HG03045 (cell line): ENCODE measurements at regions not wholly inside any gene's neighbourhood (a gene's known extent, or its start where the extent isn't known, plus 50 kb on each side); places are given as distances from the start of the nearest gene placed in this dataset.

Experiments
- ATAC-seq: cut with Tn5 transposase; IDR thresholded peaks from one replicate; pipeline ENCODE4 v1.9.1; 2021; ENCODE audit warnings: mild to moderate bottlenecking, moderate library complexity; ENCODE audit not compliant: unreplicated experiment

- ATAC-seq = no peak
Measured at GRCh38 chr5:2391021-2391420, 360.5 kb downstream of the IRX2 start.

GRCh38 chr5:2388571-2388970 lies 362.9 kb downstream of the IRX2 start:
- no peak for ATAC-seq

GRCh38 chr5:2387634-2388325 lies 363.7 kb downstream of the IRX2 start:
- ATAC-seq = no peak

- no peak for ATAC-seq
Measured at GRCh38 chr5:2387250-2387633, 364.2 kb downstream of the IRX2 start.

DNA sequence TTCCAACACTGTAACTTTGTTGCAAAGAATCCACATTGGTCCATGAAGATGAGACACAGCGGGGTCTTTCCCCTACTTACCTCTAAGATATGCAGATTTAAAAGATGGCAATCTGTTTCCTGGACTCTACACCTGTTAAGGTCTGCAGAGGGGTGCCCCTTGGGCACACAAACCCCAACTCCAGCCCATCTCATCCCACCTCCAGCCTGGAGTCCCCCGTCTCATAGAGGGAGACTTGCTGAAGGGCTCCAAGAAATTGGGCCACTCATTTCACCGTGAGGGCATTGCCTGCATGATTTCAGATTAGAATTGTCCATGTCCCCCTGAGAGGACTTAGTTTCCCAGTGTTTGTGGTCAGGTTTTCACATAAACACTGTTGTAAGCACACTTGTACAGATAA lies 365.7 kb downstream of the IRX2 start:
- ATAC-seq = no peak

DNA sequence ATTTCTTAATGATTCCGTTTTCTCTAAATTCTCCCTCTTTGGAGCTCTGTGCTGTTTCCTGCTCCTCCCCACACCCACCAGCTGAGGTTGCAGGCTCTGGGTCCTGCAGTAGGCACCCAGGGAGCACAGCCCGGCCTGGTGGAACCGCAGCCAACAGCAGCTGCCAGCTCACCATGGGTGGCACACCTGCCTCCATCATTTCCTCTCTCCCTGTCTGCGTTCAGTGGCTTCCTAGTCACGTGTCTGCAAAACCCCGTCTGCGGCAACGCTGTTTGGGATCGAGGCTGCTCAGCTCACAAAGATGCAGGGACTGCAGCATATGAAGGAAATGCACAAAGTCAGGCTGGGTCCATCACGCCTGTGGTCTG lies 367.8 kb downstream of the IRX2 start:
- ATAC-seq = no peak

DNA sequence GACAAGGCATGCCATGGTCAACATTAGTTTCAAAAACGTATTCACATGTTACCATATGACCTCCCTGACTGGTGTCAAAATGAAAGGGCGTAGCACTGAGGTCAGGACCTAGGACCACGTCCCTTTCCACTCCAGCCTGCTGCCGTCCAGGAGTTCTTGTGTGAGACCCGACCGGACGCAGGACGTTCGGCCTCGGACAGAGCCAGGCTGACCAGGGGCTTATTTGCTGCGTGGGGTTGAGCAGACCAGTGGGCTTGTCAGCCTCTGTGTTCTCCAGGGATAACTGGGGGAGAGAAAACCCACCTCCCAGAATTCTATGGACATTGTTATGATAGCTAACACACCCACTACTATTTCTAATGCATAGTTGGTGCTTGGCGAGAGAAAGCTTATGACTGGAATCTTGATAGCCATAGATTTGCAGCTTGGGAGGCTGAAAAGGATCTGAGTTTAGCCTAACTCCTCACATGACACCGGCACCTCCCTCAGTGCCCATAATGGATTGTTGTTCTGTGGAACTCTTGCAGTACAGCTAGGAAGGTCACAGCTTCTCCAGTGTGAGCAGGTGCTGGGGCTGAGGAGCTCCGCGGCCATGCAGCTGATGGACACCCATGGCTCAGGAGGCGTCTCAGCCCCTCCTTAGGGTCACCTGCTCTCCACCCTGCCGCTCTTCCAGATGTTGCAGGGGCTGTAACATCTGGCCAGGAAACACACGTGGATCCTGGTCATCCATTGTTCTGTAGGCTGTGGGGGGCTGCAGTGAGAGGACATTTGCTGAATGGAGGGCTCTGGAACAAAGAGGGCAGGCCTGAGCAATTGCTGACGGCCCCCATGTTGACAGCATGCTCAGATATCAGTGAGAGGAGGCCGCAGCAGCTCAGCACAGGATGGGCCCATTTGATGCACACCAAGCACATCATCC lies 368.4 kb downstream of the IRX2 start:
- ATAC-seq = no peak

DNA sequence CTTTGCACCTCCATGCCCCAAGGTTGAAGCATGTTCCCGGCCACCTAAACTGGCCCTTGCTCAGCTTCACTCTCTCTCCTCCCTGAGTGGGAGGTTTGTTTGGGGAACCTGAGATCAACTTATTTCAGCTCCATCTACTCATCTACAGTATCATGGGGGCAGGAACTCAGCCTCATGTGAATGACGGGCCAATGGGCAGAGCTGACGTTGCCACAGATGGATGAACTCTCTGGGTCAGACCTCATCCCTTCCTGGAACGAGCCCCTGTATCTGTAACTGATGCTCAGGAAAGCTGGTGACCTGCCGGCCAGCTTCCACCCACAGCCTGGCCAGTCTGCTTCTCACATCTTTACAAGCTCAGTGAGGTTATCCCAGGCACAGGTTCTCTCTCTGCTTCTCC lies 369.6 kb downstream of the IRX2 start:
- no peak for ATAC-seq

DNA sequence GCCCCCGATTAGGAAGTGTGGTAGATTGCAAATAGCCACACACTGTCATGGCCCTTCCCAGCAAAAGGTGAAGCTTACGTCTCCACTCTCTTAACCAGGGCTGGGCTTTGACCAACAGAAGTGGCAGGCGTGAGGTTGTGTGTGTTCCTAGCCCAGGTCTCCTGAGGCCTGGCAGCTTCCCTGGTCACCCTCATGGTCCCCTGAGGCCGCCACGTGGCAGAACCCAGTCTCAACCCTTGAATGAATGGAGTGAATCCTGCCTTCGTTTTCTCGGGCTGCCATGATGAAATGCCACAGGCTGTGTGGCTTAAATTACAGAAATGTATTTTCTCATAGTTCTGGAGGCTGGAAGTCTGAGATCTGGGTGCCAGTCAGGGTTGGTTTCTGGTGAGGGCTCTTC lies 370.4 kb downstream of the IRX2 start:
- no peak for ATAC-seq

GRCh38 chr5:2378976-2379375 lies 372.5 kb downstream of the IRX2 start:
- ATAC-seq = no peak

DNA sequence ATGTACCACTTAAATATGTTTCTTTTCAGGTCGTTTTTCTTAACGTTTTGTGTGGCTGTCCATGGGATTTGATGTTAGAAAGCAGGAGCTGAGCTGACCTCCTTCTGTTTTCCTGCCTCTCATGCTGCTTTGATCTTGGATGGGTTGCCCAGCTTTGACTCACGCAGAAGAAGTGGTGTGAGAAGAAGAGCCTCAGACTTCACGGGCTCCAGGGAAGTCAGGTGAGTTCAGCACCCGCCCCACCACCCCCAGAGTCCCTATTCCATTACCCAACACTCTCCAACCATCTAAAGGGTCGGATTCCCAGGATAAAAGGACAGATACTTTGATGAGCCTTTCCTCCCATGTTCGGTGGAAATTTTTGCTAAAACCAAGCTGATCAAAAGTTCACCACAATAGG lies 373.4 kb downstream of the IRX2 start:
- ATAC-seq = no peak

DNA sequence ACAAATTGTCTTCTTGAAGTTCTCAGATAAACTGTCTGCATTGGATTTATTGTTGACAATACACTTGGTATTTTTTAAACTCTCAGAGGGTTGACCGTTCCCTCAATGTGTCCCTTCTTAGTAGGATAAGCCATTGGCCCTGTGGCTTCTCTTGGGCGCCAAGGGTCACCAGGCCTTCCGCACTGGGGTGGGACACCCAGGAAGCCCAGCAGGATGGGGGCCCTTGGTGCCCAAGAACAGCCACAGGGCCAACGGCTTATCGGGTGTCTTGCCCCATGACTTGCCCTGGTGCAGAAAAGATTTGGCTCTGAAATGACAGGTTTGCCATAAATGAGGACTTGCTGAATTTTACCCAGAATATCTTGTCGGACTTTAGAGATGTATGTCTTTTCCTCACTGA lies 375.0 kb downstream of the IRX2 start:
- ATAC-seq = no peak

- no peak for ATAC-seq
Measured at GRCh38 chr5:2375757-2376250, 375.7 kb downstream of the IRX2 start.

- ATAC-seq = no peak
Measured at GRCh38 chr5:2375291-2375690, 376.2 kb downstream of the IRX2 start.

DNA sequence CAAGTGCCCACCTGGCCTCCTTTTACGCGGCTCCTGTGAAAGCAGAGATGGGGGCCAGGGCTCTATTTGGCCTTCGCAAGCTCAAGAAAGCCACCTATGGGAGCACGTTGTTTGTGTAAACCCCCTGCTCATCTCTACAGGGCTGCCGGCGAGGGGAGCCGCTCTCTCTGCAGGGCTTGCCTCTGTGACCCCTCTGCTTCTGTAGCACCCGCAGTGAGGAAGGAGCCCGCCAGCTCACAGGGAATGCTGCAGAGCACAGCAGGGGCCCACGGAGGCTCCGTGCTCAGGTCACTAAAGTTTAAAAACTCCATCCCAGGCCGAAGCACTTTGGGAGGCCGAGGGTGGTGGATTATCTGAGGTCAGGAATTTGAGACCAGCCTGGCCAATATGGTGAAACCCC lies 376.8 kb downstream of the IRX2 start:
- ATAC-seq = no peak

DNA sequence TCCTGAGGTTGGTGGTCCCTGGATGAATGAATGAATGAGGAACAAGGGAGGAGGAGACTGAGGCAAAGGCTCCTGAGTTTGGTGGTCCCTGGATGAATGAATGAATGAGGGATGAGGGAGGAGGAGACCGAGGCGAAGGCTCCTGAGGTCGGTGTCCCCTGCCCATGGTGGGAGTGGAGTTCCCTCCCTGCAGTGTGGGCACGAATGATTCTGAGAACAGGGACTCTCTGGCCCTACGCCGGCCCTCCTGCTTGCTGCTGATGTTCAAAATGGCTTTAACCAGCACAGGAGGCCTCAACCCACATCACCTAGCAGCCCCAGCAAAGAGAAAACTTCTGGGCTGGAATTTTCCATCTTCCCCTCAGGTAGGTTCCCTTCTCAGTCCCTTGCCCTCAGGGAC lies 377.8 kb downstream of the IRX2 start:
- ATAC-seq = no peak

GRCh38 chr5:2371419-2371710 lies 380.1 kb downstream of the IRX2 start:
- no peak for ATAC-seq

DNA sequence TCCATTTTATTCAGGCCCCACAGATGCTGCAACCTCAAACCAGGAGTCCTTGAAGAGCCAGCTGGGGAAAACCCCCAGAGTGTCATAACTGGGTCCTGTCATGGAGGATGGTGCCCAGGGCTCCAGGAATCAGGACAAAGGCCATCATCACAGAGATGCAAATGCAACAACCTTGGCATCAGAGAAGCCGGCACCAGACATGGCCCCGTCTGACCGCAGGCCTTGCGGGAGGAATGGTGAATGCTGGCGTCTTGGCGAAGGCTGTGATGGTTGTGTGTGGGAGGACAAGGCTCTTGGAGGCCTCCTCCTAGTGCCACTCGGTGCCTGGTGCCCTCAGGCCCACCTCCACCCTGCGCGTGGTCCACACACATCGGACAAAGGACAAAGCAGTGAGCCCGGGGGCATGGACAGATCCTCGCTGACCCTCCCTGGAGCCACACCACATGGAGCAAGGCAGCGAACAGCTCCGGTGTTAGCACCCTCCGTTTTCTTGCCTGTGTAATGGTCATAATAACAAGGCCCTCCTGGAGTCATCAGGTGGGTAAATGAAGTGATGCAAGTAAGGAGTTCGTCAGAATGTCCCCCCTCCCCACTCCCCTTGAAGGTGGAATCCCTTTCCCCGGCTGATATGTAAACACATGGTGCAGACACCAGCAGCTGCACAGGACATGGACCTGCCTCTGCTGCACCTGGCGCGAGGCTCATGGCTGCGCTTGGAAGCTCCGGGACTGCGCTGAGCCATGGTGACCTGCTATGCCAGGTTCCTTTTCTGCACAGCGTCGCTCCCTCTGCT lies 380.7 kb downstream of the IRX2 start:
- ATAC-seq = no peak

GRCh38 chr5:2369178-2369577 lies 382.3 kb downstream of the IRX2 start:
- ATAC-seq = no peak

DNA sequence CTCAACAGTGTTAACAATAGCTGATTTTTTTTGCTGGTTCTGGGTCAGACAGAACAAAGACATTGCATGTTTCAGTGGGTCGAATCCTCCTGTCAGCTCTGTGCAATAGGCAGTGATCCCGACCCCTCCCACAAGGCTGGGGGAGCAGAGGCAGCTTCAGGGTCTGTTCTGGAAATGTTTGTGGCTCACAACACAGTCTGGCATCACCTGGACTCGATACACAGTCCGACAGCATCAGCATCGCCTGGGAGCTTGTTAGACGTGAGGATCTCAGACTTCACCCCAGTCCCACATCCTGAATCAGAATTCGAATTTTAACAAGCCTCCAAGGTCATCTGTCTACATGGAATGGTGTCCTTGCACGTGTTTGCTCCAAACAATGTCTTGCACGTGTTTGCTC lies 384.7 kb downstream of the IRX2 start:
- ATAC-seq = no peak

DNA sequence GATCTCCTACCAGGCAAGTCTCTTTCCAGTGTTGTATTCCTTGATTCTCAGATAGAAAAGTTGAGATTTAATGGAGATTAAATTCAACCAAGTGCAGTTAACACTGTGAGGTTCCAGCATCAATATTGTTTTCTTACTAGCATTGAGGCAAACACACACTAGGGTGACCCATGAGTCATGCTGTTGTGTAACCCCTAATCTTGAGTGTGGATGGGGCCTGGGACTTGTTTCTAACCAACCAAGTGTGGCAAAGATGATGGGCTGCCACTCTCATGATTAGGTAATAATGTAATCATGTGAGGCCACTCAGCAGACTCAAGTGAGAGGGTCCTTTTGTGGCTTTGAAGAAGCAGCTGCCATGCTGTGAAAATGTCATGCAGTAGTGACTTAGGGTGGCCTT lies 394.2 kb downstream of the IRX2 start:
- ATAC-seq = no peak

DNA sequence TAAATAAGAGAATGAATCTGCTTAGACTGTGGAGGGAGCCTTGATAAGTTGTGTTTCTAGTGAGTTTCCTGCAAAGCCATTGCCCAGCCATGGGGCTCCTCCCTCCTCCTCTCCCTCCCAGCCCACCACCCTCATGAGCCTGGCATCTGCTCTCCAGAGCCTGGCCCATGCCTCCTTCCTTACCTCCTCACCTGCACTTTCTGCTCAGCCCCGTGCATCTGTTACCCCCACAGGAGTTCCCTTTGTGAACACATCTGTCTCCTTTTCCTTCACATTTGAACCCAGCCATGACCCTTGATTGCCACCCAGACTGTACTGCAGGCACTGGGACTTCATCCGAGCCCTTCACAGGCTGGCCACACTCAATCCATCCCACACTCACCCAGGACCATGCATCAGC lies 395.6 kb downstream of the IRX2 start:
- no peak for ATAC-seq
